GM12878 (cell line): ENCODE measurements at regions not wholly inside any gene's neighbourhood (a gene's known extent, or its start where the extent isn't known, plus 50 kb on each side); places are given as distances from the start of the nearest gene placed in this dataset.

Experiments
- ATAC-seq: fragments of 200-7000 bp; cut with Tn5 transposase; 3 replicates; pipeline ENCODE4 v1.9.1; 2020; ENCODE audit warnings: mild to moderate bottlenecking, moderate library complexity
- BruUV-seq: library from RNA; stranded (reverse); fragments of 400-500 nt; replicated peaks from 2 replicates; lab custom pipeline; 2021; lab: Mats Ljungman, UMichigan
- CTCF ChIA-PET: fragments of 300-600 bp; sonication (Branson Sonifier 250); formaldehyde crosslinking; extraction: SDS; loops from one replicate; lab custom pipeline; 2021; ENCODE audit warnings: inconsistent platforms; lab: Yijun Ruan, JAX
- POLR2A ChIA-PET: fragments of 350-600 bp; formaldehyde crosslinking; extraction: SDS; loops from one replicate; lab custom pipeline; 2021; ENCODE audit warnings: inconsistent platforms; lab: Charles Lee
- RAD21 ChIA-PET: fragments of 300-600 bp; sonication (Branson Sonifier 250); formaldehyde crosslinking; loops from one replicate; lab custom pipeline; 2023; ENCODE audit warnings: antibody characterized with exemption; ENCODE audit not compliant: unreplicated experiment; lab: Charles Lee
- SMC1A ChIA-PET: fragments of 300-600 bp; sonication (Branson Sonifier 250); formaldehyde crosslinking; loops from one replicate; lab custom pipeline; 2023; ENCODE audit not compliant: unreplicated experiment, uncharacterized antibody; lab: Charles Lee
- DNase-seq: peaks from one replicate; pipeline ENCODE4 v3.0.0-alpha.2; 2011; ENCODE audit warnings: low read depth, low spot score
- FAIRE-seq: peaks from 3 replicates; lab custom pipeline; 2011; peaks lifted over from hg19 to GRCh38; lab: Jason Lieb, UNC
- H2AFZ ChIP-seq: 2 replicates; pipeline ENCODE4 v1.6.0; 2011; ENCODE audit warnings: low read depth, low read length, control low read depth; ENCODE audit not compliant: control insufficient read depth
- H3K27ac ChIP-seq: 2 replicates; pipeline ENCODE4 v1.5.1; 2011; ENCODE audit warnings: control low read depth; ENCODE audit not compliant: control insufficient read depth, insufficient read depth
- H3K27me3 ChIP-seq, 2 experiments: replicated peaks in 1 of 2; 2 replicates each; pipeline versions ENCODE4 v1.6.0 to v1.6.1; 2011; ENCODE audit warnings: low read length in 1 of 2; ENCODE audit not compliant: control insufficient read depth in 2 of 2, insufficient read depth in 2 of 2
- H3K36me3 ChIP-seq, 2 experiments: 2 replicates each; pipeline ENCODE4 v1.5.1; 2011; ENCODE audit warnings: low read length in 1 of 2; ENCODE audit not compliant: control insufficient read depth in 2 of 2, insufficient read depth in 2 of 2
- H3K4me1 ChIP-seq: 2 replicates; pipeline ENCODE4 v1.6.1; 2011; ENCODE audit warnings: mild to moderate bottlenecking, low read length, moderate library complexity, mixed read lengths; ENCODE audit not compliant: control insufficient read depth, insufficient read depth
- H3K4me2 ChIP-seq: 2 replicates; pipeline ENCODE4 v1.6.0; 2011; ENCODE audit warnings: control low read depth; ENCODE audit not compliant: control insufficient read depth, insufficient read depth
- H3K4me3 ChIP-seq: fragments of 200-600 bp; sonication (generic); 2 replicates; pipeline ENCODE4 v1.5.1; 2016
- H3K79me2 ChIP-seq: 2 replicates; pipeline ENCODE4 v1.6.0; 2011; ENCODE audit warnings: low read length; ENCODE audit not compliant: control insufficient read depth, insufficient read depth
- H3K9ac ChIP-seq: 2 replicates; pipeline ENCODE4 v1.8.0; 2011; ENCODE audit warnings: low read length, control low read depth, mixed read lengths; ENCODE audit not compliant: control insufficient read depth, insufficient read depth
- H3K9me3 ChIP-seq: replicated peaks from 3 replicates; pipeline ENCODE4 v1.5.1; 2011; ENCODE audit warnings: mild to moderate bottlenecking, low read length; ENCODE audit not compliant: control insufficient read depth, insufficient read depth
- H4K20me1 ChIP-seq: 2 replicates; pipeline ENCODE4 v1.6.0; 2011; ENCODE audit not compliant: control insufficient read depth, insufficient read depth
- ASH2L ChIP-seq: fragments of 300-600, 200-600 bp; sonication (generic); IDR thresholded peaks from 2 replicates; pipeline ENCODE4 v1.6.1; 2017; ENCODE audit warnings: low read depth, mild to moderate bottlenecking, borderline replicate concordance
- ATF3 ChIP-seq: IDR thresholded peaks from 2 replicates; pipeline ENCODE4 v1.6.1; 2011; ENCODE audit warnings: low read depth, mild to moderate bottlenecking, low read length, moderate library complexity, borderline replicate concordance; ENCODE audit errors: extremely low read depth
- ATF7 ChIP-seq: fragments of 450-650 bp; IDR thresholded peaks from 2 replicates; pipeline ENCODE4 v1.6.1; 2016; ENCODE audit warnings: low read depth, mild to moderate bottlenecking
- BCL11A ChIP-seq: IDR thresholded peaks from 2 replicates; pipeline ENCODE4 v1.6.1; 2011; ENCODE audit warnings: low read depth, low read length
- BRCA1 ChIP-seq: IDR thresholded peaks from 2 replicates; pipeline ENCODE4 v1.6.1; 2011; ENCODE audit warnings: low read depth, low read length, improper control_type of control experiment
- HDGF ChIP-seq: fragments of 450-650 bp; IDR thresholded peaks from 2 replicates; pipeline ENCODE4 v1.6.1; 2016; ENCODE audit warnings: antibody characterized with exemption
- IKZF2 ChIP-seq, 2 experiments: fragments of 450-650 bp; IDR thresholded peaks; 2 replicates each; pipeline ENCODE4 v1.6.1; 2017; ENCODE audit warnings: mild to moderate bottlenecking in 2 of 2, moderate library complexity in 2 of 2
- KAT2A ChIP-seq: conservative IDR thresholded peaks from 2 replicates; pipeline ENCODE4 v1.6.1; 2011; ENCODE audit warnings: low read depth, low read length; ENCODE audit not compliant: control insufficient read depth
- MAX ChIP-seq: IDR thresholded peaks from 2 replicates; pipeline ENCODE4 v1.6.1; 2012; ENCODE audit warnings: low read depth, low read length, improper control_type of control experiment
- NFYB ChIP-seq: IDR thresholded peaks from 2 replicates; pipeline ENCODE4 v1.6.1; 2011; ENCODE audit warnings: low read depth, mild to moderate bottlenecking, low read length, improper control_type of control experiment, moderate library complexity; ENCODE audit not compliant: insufficient read depth
- PKNOX1 ChIP-seq: fragments of 450-650 bp; IDR thresholded peaks from 2 replicates; pipeline ENCODE4 v1.6.1; 2016; ENCODE audit warnings: mild to moderate bottlenecking
- RELA ChIP-seq: fragments of 450-650 bp; IDR thresholded peaks from 2 replicates; pipeline ENCODE4 v1.8.0; 2014; ENCODE audit warnings: borderline replicate concordance; ENCODE audit not compliant: partially characterized antibody
- RELB ChIP-seq: fragments of 450-650 bp; IDR thresholded peaks from 2 replicates; pipeline ENCODE4 v1.6.1; 2017; ENCODE audit warnings: low read depth, mild to moderate bottlenecking, moderate library complexity
- SKIL ChIP-seq: fragments of 450-650 bp; IDR thresholded peaks from 2 replicates; pipeline ENCODE4 v1.6.1; 2017; ENCODE audit warnings: mild to moderate bottlenecking, low read depth, inconsistent platforms; ENCODE audit not compliant: poor library complexity, severe bottlenecking
- SMAD1 ChIP-seq: fragments of 450-650 bp; IDR thresholded peaks from 2 replicates; pipeline ENCODE4 v1.6.1; 2018; ENCODE audit warnings: mild to moderate bottlenecking, low read depth; ENCODE audit not compliant: partially characterized antibody
- STAT1 ChIP-seq: fragments of 450-650 bp; conservative IDR thresholded peaks from 2 replicates; pipeline ENCODE4 v1.6.1; 2014; ENCODE audit warnings: antibody characterized with exemption, mild to moderate bottlenecking
- TARDBP ChIP-seq: IDR thresholded peaks from 2 replicates; pipeline ENCODE4 v1.6.1; 2016; ENCODE audit warnings: borderline replicate concordance
- TCF12 ChIP-seq: IDR thresholded peaks from 2 replicates; pipeline ENCODE4 v1.6.1; 2011; ENCODE audit warnings: low read depth, mild to moderate bottlenecking, low read length
- ZNF207 ChIP-seq: fragments of 450-650 bp; IDR thresholded peaks from 2 replicates; pipeline ENCODE4 v1.6.1; 2014; ENCODE audit warnings: antibody characterized with exemption, mild to moderate bottlenecking, borderline replicate concordance
- WGBS: methylation state at CpG from one replicate; pipeline ENCODE4 v1.1.6; 2016; ENCODE audit warnings: low lambda C conversion rate; ENCODE audit not compliant: insufficient replicate concordance, insufficient coverage; ENCODE audit errors: missing lambda C conversion rate; 5-methylcytosine and 5-hydroxymethylcytosine counted together
- in situ Hi-C: fragments of 300-500 bp; cut with MboI; formaldehyde crosslinking; loops from 9 replicates; pipeline ENCODE4 v1.14.3; 2018; ENCODE audit warnings: mixed read lengths
- intact Hi-C: fragments of 100-400 bp; cut with micrococcal nuclease; formaldehyde crosslinking; loops from one replicate; pipeline ENCODE4 v1.14.2; 2022; ENCODE audit not compliant: unreplicated experiment

- FAIRE-seq: no peak
- no peak overlapping the region for H3K4me3 ChIP-seq
- no peaks in the 10 kb centered on the region for H3K27me3 ChIP-seq
- 1% methylated on average over 7 of the region's 7 CpGs for WGBS
- no peaks in the 10 kb centered on the region for H3K36me3 ChIP-seq
- no peaks in the 10 kb centered on the region for H3K79me2 ChIP-seq
- CTCF ChIA-PET: interaction anchor here (0.9 to 2.7 kb wide), 6 partner anchors 9 to 636 kb away, joined by 3 to 9 read pairs (median 5); no protein-coding TSS in a partner anchor
- H3K9me3 ChIP-seq: no peaks in the 10 kb centered on the region
- in situ Hi-C loops: no loop called here
- peak; percentile 90 for ATAC-seq
- no peak overlapping the region for H3K4me2 ChIP-seq
- H3K4me1 ChIP-seq: no peaks in the 10 kb centered on the region
- RAD21 ChIA-PET: interaction anchor here (0.7 to 8.5 kb wide), 10 partner anchors 13 to 112 kb away, joined by 3 to 60 read pairs (median 3); no protein-coding TSS in a partner anchor
- H3K27ac ChIP-seq: no peak overlapping the region
- H2AFZ ChIP-seq: no peak overlapping the region
- no TSS peak for BruUV-seq
- POLR2A ChIA-PET: interaction anchor here (0.8 to 1.9 kb wide), 3 partner anchors 31 to 75 kb away, joined by 3 to 4 read pairs (median 3); no protein-coding TSS in a partner anchor
- H3K9ac ChIP-seq: no peak overlapping the region
- intact Hi-C loops: loop anchor here (5.0 kb wide), 2 partner anchors 36 to 76 kb away; partner anchors contain the start of gene KCNJ2
- SMC1A ChIA-PET: interaction anchor here (0.5 to 8.2 kb wide), 20 partner anchors 10 to 1035 kb away, joined by 3 to 83 read pairs (median 4); no protein-coding TSS in a partner anchor
- no peaks in the 10 kb centered on the region for H4K20me1 ChIP-seq
- no peak for DNase-seq
- no peak for TF ChIP-seq MAX
- TF ChIP-seq KAT2A: no peak
- TF ChIP-seq RELA: no peak
- no peak for TF ChIP-seq HDGF
- peak; percentile 56; the same call in 1 of the 2 replicates for TF ChIP-seq ATF7
- TF ChIP-seq ZNF207: no peak
- no peak for TF ChIP-seq NFYB
- no peak for TF ChIP-seq BCL11A
- TF ChIP-seq TARDBP: no peak
- TF ChIP-seq SKIL: no peak
- TF ChIP-seq PKNOX1: no peak
- 0 out of 4 replicates have a peak, but pooled peaks of 1 of the 2 experiments have one; percentile 25 for TF ChIP-seq IKZF2 (IDR thresholded peaks at IDR 0.05)
- no peak for TF ChIP-seq STAT1
- TF ChIP-seq ATF3: no peak
- TF ChIP-seq TCF12: no peak
- TF ChIP-seq ASH2L: no peak
- no peak for TF ChIP-seq BRCA1
- peak; percentile 58; the same call in 1 of the 2 replicates for TF ChIP-seq RELB
- no peak for TF ChIP-seq SMAD1
These were observed 73.6 kb downstream of the KCNJ2 start for GRCh38 chr17:70242781-70243437.
